Adrenal gland (tissue), 5 donors: ENCODE measurements at regions not wholly inside any gene's neighbourhood (a gene's known extent, or its start where the extent isn't known, plus 50 kb on each side); places are given as distances from the start of the nearest gene placed in this dataset.

Experiments used
- CTCF ChIP-seq, 6 experiments: fragments of 450-650 bp in 4 of 6; fragments of 200-600 bp in 2 of 6; sonication (generic) in 1 of 6; IDR thresholded peaks; 1 replicate in 5 of 6; 2 replicates in 1 of 6; pipeline versions ENCODE4 v1.5.1 to v1.8.0; 2016 to 2021; ENCODE audit warnings: antibody characterized with exemption in 6 of 6, mild to moderate bottlenecking in 2 of 6, moderate library complexity in 1 of 6
- POLR2A ChIP-seq, 2 donors: fragments of 450-650 bp; IDR thresholded peaks; one replicate each; pipeline ENCODE4 v1.6.1; 2017; ENCODE audit warnings: antibody characterized with exemption in 2 of 2, mild to moderate bottlenecking in 2 of 2, moderate library complexity in 1 of 2
- donor health status: DM: no; HTN: no; CAD: no.

GRCh38 chr10:46229144-46229563 lies 57.6 kb upstream of the ANTXRL start:
- TF ChIP-seq CTCF (IDR thresholded peaks at IDR 0.05) (peak; percentile 20 to 36 (median 24)), POLR2A (IDR thresholded peaks at IDR 0.05) (no peak)
